Adrenal gland (tissue), 9 donors: ENCODE measurements at regions not wholly inside any gene's neighbourhood (a gene's known extent, or its start where the extent isn't known, plus 50 kb on each side); places are given as distances from the start of the nearest gene placed in this dataset.
A peak's percentile ranks its signal among the peaks of the same experiment; 100 is the strongest.

Experiments
- DNase-seq, 7 donors: peaks; one replicate each; pipeline ENCODE4 v3.0.0-alpha.2; 2019 to 2020
- H3K27ac ChIP-seq, 5 donors: fragments of 200-600 bp; sonication (generic) in 4 of 5; 1 replicate in 3 of 5; 2 replicates in 2 of 5; pipeline versions ENCODE4 v1.5.1 to v1.8.0; 2016 to 2020; ENCODE audit warnings: mild to moderate bottlenecking in 1 of 5
- H3K27me3 ChIP-seq: fragments of 200-600 bp; 2 replicates; pipeline ENCODE4 v1.8.0; 2021
- H3K36me3 ChIP-seq, 2 donors: fragments of 200-600 bp; replicated peaks in 1 of 2; 1 replicate in 1 of 2; 2 replicates in 1 of 2; pipeline versions ENCODE4 v1.5.1 to v1.8.0; 2018 to 2022
- H3K4me1 ChIP-seq, 2 donors: fragments of 200-600 bp; replicated peaks in 1 of 2; 1 replicate in 1 of 2; 2 replicates in 1 of 2; pipeline versions ENCODE4 v1.5.1 to v1.8.0; 2018 to 2021
- H3K4me3 ChIP-seq, 4 donors: fragments of 200-600 bp; sonication (generic) in 3 of 4; one replicate each; pipeline ENCODE4 v1.5.1; 2016 to 2018
- H3K9me3 ChIP-seq, 3 donors: fragments of 200-600 bp; sonication (generic) in 1 of 3; replicated peaks in 1 of 3; 1 replicate in 2 of 3; 2 replicates in 1 of 3; pipeline versions ENCODE4 v1.5.1 to v1.8.0; 2016 to 2021
- CTCF ChIP-seq, 6 experiments: fragments of 450-650 bp in 4 of 6; fragments of 200-600 bp in 2 of 6; sonication (generic) in 1 of 6; IDR thresholded peaks; 1 replicate in 5 of 6; 2 replicates in 1 of 6; pipeline versions ENCODE4 v1.5.1 to v1.8.0; 2016 to 2021; ENCODE audit warnings: antibody characterized with exemption in 6 of 6, mild to moderate bottlenecking in 2 of 6, moderate library complexity in 1 of 6
- POLR2A ChIP-seq, 2 donors: fragments of 450-650 bp; IDR thresholded peaks; one replicate each; pipeline ENCODE4 v1.6.1; 2017; ENCODE audit warnings: antibody characterized with exemption in 2 of 2, mild to moderate bottlenecking in 2 of 2, moderate library complexity in 1 of 2
- WGBS, 4 donors: extraction: QIAGEN DNeasy Blood & Tissue Kit in 2 of 4; methylation state at CpG; one replicate each; pipeline versions ENCODE4 v1.1.5 to v1.1.7; 2013 to 2017; 5-methylcytosine and 5-hydroxymethylcytosine counted together
- intact Hi-C, 2 donors: fragments of 100-400 bp; cut with DNase I; formaldehyde crosslinking; loops; one replicate each; pipeline versions ENCODE4 v1.14.1 to v1.15.0; 2022 to 2023
- donor health status: healthy with polysubstance abuse.
- donor health status: Bipolar disorder and iron deficiency.
- donor health status: DM: yes; HTN: yes; CAD: no.
- donor health status: DM: no; HTN: no; CAD: no.
- donor health status: DM: no; HTN: no; CAD: no.

DNA sequence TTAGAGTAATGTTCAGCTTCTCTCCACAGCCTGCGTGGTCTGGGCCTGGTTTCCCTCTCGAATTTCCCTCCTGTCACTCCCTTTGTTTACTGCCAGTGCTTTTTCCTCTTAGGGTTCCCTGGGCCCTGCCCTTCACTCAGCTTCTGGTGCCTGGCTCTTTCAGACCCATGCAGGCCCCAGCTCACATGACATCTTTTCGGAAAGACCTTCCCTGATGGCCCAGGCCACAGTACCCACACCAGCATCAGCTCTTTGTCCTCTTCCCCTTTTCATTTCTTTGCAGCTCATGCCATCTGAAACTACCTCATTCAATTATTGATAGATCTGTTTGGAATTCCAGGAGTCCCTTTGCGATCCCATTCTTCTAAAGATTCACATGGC lies 68.1 kb upstream of the ABL1 start:
- 72 to 87% (median 78%) methylated on average over 4 of the region's 4 CpGs for WGBS, 4 donors
- H3K27me3 ChIP-seq = no peaks in the 10 kb centered on the region
- no peak overlapping the region for H3K4me3 ChIP-seq
- peaks cover 5 to 30% of the 10 kb centered on the region in 2 donors for H3K4me1 ChIP-seq
- intact Hi-C loops = loop anchor here (5.0 to 10.0 kb wide), 3 partner anchors 52 to 100 kb away; no protein-coding TSS in a partner anchor
- TF ChIP-seq CTCF (IDR thresholded peaks at IDR 0.05) = no peak
- TF ChIP-seq POLR2A (IDR thresholded peaks at IDR 0.05) = no peak
- no peaks in the 10 kb centered on the region for H3K36me3 ChIP-seq
- DNase-seq = no peak
- peak overlapping the region in 1 of 5 donors; percentile 38 for H3K27ac ChIP-seq
- no peaks in the 10 kb centered on the region for H3K9me3 ChIP-seq

DNA sequence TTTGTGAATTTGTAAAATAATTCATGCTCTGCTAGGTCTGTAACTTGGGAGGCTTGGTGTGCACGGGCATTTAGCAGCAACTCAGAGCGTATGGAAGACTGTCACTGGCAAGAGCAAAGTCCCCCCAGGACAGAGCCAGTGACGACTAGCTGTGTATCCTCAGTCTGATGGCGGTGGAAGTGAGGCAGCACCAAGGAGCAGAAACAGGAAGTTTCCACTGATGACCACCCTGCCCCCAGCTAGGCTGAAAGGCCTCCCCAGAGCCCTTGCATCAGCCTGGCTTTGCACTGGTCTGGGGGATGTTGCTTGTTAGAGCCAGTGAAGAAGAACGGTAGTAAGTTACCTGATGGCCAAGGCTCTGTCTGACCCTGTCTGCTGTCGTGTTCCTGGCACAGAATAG lies 66.8 kb upstream of the ABL1 start:
- TF ChIP-seq CTCF (IDR thresholded peaks at IDR 0.05) = no peak
- no peak for TF ChIP-seq POLR2A (IDR thresholded peaks at IDR 0.05)
- DNase-seq = no peak
- no peak overlapping the region for H3K27ac ChIP-seq
- no peaks in the 10 kb centered on the region for H3K9me3 ChIP-seq
- no peaks in the 10 kb centered on the region for H3K36me3 ChIP-seq
- peaks cover 5 to 30% of the 10 kb centered on the region in 2 donors for H3K4me1 ChIP-seq
- no peaks in the 10 kb centered on the region for H3K27me3 ChIP-seq
- H3K4me3 ChIP-seq = no peak overlapping the region
- intact Hi-C loops = loop anchor here (5.0 to 10.0 kb wide), 3 partner anchors 53 to 99 kb away; no protein-coding TSS in a partner anchor
- WGBS, 4 donors = 53 to 76% (median 61%) methylated on average over 3 to 6 of the region's 6 CpGs

DNA sequence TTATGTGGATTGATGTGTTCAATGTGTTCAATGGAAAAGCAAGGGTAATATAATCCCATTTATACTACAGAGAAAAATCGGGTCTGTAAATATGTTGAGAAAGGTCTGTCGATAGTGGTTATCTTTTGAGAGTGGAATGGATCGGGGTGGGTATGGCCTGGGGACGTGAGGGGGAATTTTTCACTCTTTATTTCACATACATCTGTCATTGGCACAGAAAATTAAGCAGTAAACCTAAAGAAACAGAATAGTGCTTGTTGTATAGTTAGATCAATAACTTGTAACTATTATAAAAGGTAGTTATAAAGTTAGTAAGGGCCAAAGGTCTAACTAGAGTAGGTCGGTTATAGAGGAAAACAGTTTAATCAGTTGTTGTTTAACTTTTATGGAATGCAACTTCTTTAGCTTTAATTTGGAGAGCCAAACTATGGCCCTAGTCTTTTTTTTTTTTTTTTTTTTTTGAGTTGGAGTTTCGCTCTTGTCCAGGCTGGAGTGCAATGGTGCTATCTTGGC lies 66.1 kb upstream of the ABL1 start:
- no peak overlapping the region for H3K4me3 ChIP-seq
- DNase-seq = no peak
- no peak overlapping the region for H3K27ac ChIP-seq
- no peaks in the 10 kb centered on the region for H3K27me3 ChIP-seq
- TF ChIP-seq POLR2A (IDR thresholded peaks at IDR 0.05) (no peak), CTCF (IDR thresholded peaks at IDR 0.05) (no peak)
- H3K9me3 ChIP-seq = no peaks in the 10 kb centered on the region
- intact Hi-C loops = loop anchor here (5.0 to 10.0 kb wide), 3 partner anchors 54 to 98 kb away; no protein-coding TSS in a partner anchor
- 84 to 88% (median 88%) methylated on average over 6 of the region's 6 CpGs for WGBS, 4 donors
- no peaks in the 10 kb centered on the region for H3K36me3 ChIP-seq
- H3K4me1 ChIP-seq = peaks cover 5 to 26% of the 10 kb centered on the region in 2 donors

GRCh38 chr9:130770093-130770492 lies 65.0 kb upstream of the ABL1 start:
- H3K4me3 ChIP-seq = no peak overlapping the region
- intact Hi-C loops = loop anchor here in 1 of 2 donors (5.0 kb wide), 1 partner anchor 92 kb away; no protein-coding TSS in a partner anchor
- H3K27me3 ChIP-seq = no peaks in the 10 kb centered on the region
- peaks cover 5 to 18% of the 10 kb centered on the region in 2 donors for H3K4me1 ChIP-seq
- WGBS, 4 donors = 63 to 94% (median 85%) methylated on average over 3 of the region's 3 CpGs
- peak in 1 of 7 donors; percentile 40 for DNase-seq
- no peaks in the 10 kb centered on the region for H3K36me3 ChIP-seq
- no peak for TF ChIP-seq CTCF (IDR thresholded peaks at IDR 0.05)
- TF ChIP-seq POLR2A (IDR thresholded peaks at IDR 0.05) = no peak
- no peaks in the 10 kb centered on the region for H3K9me3 ChIP-seq
- H3K27ac ChIP-seq = no peak overlapping the region
